Breast epithelium (tissue), 3 donors: ENCODE measurements at regions not wholly inside any gene's neighbourhood (a gene's known extent, or its start where the extent isn't known, plus 50 kb on each side); places are given as distances from the start of the nearest gene placed in this dataset.

Source experiments
- POLR2AphosphoS5 ChIP-seq, 3 donors: sonication (generic); formaldehyde crosslinking; IDR thresholded peaks; one replicate each; pipeline ENCODE4 v1.6.1; 2017; ENCODE audit warnings: antibody characterized with exemption in 3 of 3
- TF ChIP-seq, protein P1 (sequence below), 3 donors: fragments of 450-650 bp; IDR thresholded peaks; one replicate each; pipeline ENCODE4 v1.5.1; 2016 to 2017; ENCODE audit warnings: antibody characterized with exemption in 3 of 3, mild to moderate bottlenecking in 3 of 3, moderate library complexity in 3 of 3

DNA sequence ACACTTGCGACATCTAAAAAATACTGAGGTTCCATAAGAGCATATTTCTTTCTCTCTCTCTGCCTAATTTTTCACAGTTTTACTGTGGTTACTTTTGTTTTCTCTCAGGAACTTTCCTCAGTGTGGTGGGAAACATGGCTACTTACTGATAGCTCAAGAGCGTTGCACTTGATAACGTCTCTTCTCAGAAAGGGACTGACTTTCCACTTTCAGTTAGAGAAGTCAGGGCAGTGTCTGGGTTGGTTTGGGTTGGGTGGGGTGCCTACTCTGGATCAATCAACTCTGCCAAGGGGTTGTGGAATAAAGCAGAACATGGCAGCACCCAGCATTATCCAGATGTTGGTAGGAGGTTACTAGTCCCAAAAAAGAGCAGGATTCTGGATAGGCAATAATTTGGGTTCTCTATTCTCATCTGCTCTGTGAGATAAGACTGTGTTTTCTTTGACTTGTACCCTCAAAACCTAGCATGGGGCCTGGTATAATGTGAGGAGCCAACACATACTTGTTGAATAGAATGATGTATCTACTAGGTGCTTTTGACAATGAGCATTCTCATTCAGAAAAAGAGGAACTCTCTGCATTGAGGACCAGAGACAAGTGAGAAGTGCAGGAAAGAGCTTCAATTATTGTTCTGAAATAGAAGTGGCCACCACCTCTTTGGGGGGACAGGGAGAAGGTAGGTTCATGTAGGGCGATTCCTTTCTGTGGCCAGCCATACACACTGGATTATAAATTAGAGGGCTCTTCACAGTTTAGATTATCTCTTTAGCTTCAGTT, 315.7 kb downstream of the REEP3 start:
- TF ChIP-seq POLR2AphosphoS5 (IDR thresholded peaks at IDR 0.05): no peak
- TF ChIP-seq, protein P1, sequence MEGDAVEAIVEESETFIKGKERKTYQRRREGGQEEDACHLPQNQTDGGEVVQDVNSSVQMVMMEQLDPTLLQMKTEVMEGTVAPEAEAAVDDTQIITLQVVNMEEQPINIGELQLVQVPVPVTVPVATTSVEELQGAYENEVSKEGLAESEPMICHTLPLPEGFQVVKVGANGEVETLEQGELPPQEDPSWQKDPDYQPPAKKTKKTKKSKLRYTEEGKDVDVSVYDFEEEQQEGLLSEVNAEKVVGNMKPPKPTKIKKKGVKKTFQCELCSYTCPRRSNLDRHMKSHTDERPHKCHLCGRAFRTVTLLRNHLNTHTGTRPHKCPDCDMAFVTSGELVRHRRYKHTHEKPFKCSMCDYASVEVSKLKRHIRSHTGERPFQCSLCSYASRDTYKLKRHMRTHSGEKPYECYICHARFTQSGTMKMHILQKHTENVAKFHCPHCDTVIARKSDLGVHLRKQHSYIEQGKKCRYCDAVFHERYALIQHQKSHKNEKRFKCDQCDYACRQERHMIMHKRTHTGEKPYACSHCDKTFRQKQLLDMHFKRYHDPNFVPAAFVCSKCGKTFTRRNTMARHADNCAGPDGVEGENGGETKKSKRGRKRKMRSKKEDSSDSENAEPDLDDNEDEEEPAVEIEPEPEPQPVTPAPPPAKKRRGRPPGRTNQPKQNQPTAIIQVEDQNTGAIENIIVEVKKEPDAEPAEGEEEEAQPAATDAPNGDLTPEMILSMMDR (IDR thresholded peaks at IDR 0.05): no peak
